ENCODE measurements at regions not wholly inside any gene's neighbourhood (a gene's known extent, or its start where the extent isn't known, plus 50 kb on each side); places are given as distances from the start of the nearest gene placed in this dataset.

DNA sequence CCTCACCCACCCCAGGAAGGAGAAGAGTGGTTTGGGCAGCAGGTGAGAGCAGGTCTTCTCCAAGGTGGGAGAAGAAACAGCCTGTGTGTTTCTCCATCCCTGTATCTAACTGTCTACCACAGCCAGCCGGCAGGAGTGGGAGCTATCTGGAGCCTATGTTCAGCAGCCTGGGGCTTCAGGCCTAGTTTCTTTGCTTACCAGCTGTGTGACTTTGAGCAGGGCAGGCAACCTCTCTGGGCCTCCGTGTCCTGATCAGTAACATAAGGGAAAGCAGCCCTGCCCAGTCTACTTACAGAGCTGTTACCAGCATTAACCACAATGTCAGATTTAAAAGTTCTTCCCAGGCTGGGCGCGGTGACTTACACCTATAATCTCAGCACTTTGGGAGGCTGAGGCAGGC lies 450.7 kb upstream of the ZMIZ1 start:
- TF ChIP-seq EZH2 (IDR thresholded peaks at IDR 0.05) (no peak), POLR2AphosphoS5 (IDR thresholded peaks at IDR 0.05; ENCODE audit: borderline replicate concordance, low read depth, low read length) (no peak)

Data from SK-N-MC (cell line).